HepG2 (cell line): ENCODE measurements at regions not wholly inside any gene's neighbourhood (a gene's known extent, or its start where the extent isn't known, plus 50 kb on each side); places are given as distances from the start of the nearest gene placed in this dataset.

ENCODE experiments used
- ATAC-seq: fragments of 200-7000 bp; cut with Tn5 transposase; 3 replicates; pipeline ENCODE4 v1.9.1; 2020; ENCODE audit warnings: mild to moderate bottlenecking, moderate library complexity
- BruUV-seq: library from RNA; stranded (reverse); fragments of 400-500 nt; replicated peaks from 2 replicates; lab custom pipeline; 2021; lab: Mats Ljungman, UMichigan
- CTCF ChIA-PET: fragments of 300-600 bp; formaldehyde crosslinking; extraction: SDS; loops from one replicate; lab custom pipeline; 2021; ENCODE audit warnings: low total read pairs, inconsistent platforms, low intra/inter-chr PET ratio; lab: Yijun Ruan, JAX
- POLR2A ChIA-PET: fragments of 350-600 bp; sonication (Branson Sonifier 250); formaldehyde crosslinking; loops from one replicate; lab custom pipeline; 2020; ENCODE audit warnings: antibody characterized with exemption, inconsistent platforms; lab: Yijun Ruan, JAX
- DNase-seq: peaks from one replicate; pipeline ENCODE4 v3.0.0-alpha.2; 2015; ENCODE audit warnings: low spot score
- FAIRE-seq: peaks from 3 replicates; lab custom pipeline; 2011; peaks lifted over from hg19 to GRCh38; lab: Jason Lieb, UNC
- H2AFZ ChIP-seq: one replicate; pipeline ENCODE4 v1.6.1; 2011; ENCODE audit warnings: low read length, inconsistent platforms
- H3K27ac ChIP-seq: fragments of 300-600 bp; 3 replicates; pipeline ENCODE4 v1.8.0; 2011; ENCODE audit warnings: mixed run types, mild to moderate bottlenecking, mixed read lengths, low read length, inconsistent platforms; ENCODE audit not compliant: insufficient read depth; ENCODE audit errors: extremely low read length
- H3K27me3 ChIP-seq, 2 experiments: fragments of 200-600 bp in 1 of 2; 2 replicates in 1 of 2; 3 replicates in 1 of 2; pipeline versions ENCODE4 v1.6.0 to v1.8.0; 2011; ENCODE audit warnings: low read length in 2 of 2, mild to moderate bottlenecking in 2 of 2, moderate library complexity in 2 of 2, inconsistent platforms in 1 of 2; ENCODE audit not compliant: insufficient read depth in 2 of 2, control insufficient read depth in 1 of 2
- H3K36me3 ChIP-seq, 2 experiments: fragments of 200-600 bp in 1 of 2; replicated peaks in 1 of 2; 2 replicates in 1 of 2; 3 replicates in 1 of 2; pipeline versions ENCODE4 v1.5.1 to v1.8.0; 2011; ENCODE audit warnings: low read length in 2 of 2, inconsistent platforms in 1 of 2; ENCODE audit not compliant: insufficient read depth in 2 of 2, control insufficient read depth in 1 of 2
- H3K4me1 ChIP-seq: 2 replicates; pipeline ENCODE4 v1.5.1; 2012; ENCODE audit warnings: low read length, inconsistent platforms; ENCODE audit not compliant: insufficient read depth
- H3K4me2 ChIP-seq: 2 replicates; pipeline ENCODE4 v1.6.0; 2011; ENCODE audit warnings: low read depth, low read length, inconsistent platforms
- H3K4me3 ChIP-seq, 3 experiments: fragments of 200-600 bp in 1 of 3; sonication (generic), shearing (Covaris generic) in 1 of 3; replicated peaks in 1 of 3; 2 replicates each; pipeline ENCODE4 v1.5.1; 2011 to 2016; ENCODE audit warnings: low read length in 3 of 3, inconsistent platforms in 2 of 3, low read depth in 2 of 3, mild to moderate bottlenecking in 2 of 3, control low read depth in 1 of 3, mixed read lengths in 1 of 3; ENCODE audit not compliant: insufficient read depth in 1 of 3
- H3K79me2 ChIP-seq: one replicate; pipeline ENCODE4 v1.6.1; 2011; ENCODE audit warnings: low read length, inconsistent platforms; ENCODE audit not compliant: insufficient read depth
- H3K9ac ChIP-seq: 2 replicates; pipeline ENCODE4 v1.6.0; 2011; ENCODE audit warnings: mild to moderate bottlenecking, low read depth, low read length, inconsistent platforms; ENCODE audit not compliant: insufficient read depth
- H3K9me3 ChIP-seq: 2 replicates; pipeline ENCODE4 v1.5.1; 2012; ENCODE audit warnings: mild to moderate bottlenecking, low read length
- H4K20me1 ChIP-seq: 2 replicates; pipeline ENCODE4 v1.6.0; 2011; ENCODE audit warnings: inconsistent platforms, mild to moderate bottlenecking, low read length, moderate library complexity; ENCODE audit not compliant: insufficient read depth
- ADNP ChIP-seq: sonication (generic); formaldehyde crosslinking; IDR thresholded peaks from 2 replicates; pipeline ENCODE4 v1.4.0; 2020; ENCODE audit warnings: missing genetic modification reagents
- ATF6 ChIP-seq: sonication (generic); formaldehyde crosslinking; conservative IDR thresholded peaks from 2 replicates; pipeline ENCODE4 v1.4.0; 2020; ENCODE audit warnings: missing genetic modification reagents
- EEA1 ChIP-seq: sonication (generic); formaldehyde crosslinking; IDR thresholded peaks from 2 replicates; pipeline ENCODE4 v1.5.1; 2020; ENCODE audit warnings: mild to moderate bottlenecking, missing genetic modification reagents, borderline replicate concordance
- ELK4 ChIP-seq: sonication (generic); formaldehyde crosslinking; IDR thresholded peaks from 2 replicates; pipeline ENCODE4 v1.9.0; 2021; ENCODE audit warnings: missing genetic modification reagents, borderline replicate concordance
- FOXA3 ChIP-seq: IDR thresholded peaks from 2 replicates; pipeline ENCODE4 v1.6.1; 2016; ENCODE audit warnings: missing genetic modification reagents, missing compliant biosample characterization
- KLF15 ChIP-seq: sonication (generic); formaldehyde crosslinking; IDR thresholded peaks from 2 replicates; pipeline ENCODE4 v1.8.1; 2023; ENCODE audit warnings: borderline replicate concordance, mild to moderate bottlenecking, inconsistent platforms, missing genetic modification reagents, mixed read lengths
- LRRFIP1 ChIP-seq: sonication (generic); formaldehyde crosslinking; conservative IDR thresholded peaks from 2 replicates; pipeline ENCODE4 v1.4.0; 2020; ENCODE audit warnings: missing genetic modification reagents
- PRPF4 ChIP-seq: fragments of 200-400 bp; formaldehyde crosslinking; IDR thresholded peaks from 2 replicates; pipeline ENCODE4 v1.6.1; 2016; ENCODE audit warnings: low read length, low read depth; ENCODE audit not compliant: poor library complexity, severe bottlenecking
- SKI ChIP-seq: fragments of 450-650 bp; IDR thresholded peaks from one replicate; pipeline ENCODE4 v1.6.1; 2018; ENCODE audit warnings: mild to moderate bottlenecking; ENCODE audit not compliant: partially characterized antibody
- SMARCC2 ChIP-seq: fragments of 450-650 bp; IDR thresholded peaks from 2 replicates; pipeline ENCODE4 v1.6.1; 2017; ENCODE audit warnings: antibody characterized with exemption, mild to moderate bottlenecking
- TGIF2 ChIP-seq: IDR thresholded peaks from 2 replicates; pipeline ENCODE4 v1.6.1; 2016; ENCODE audit warnings: control low read depth, missing compliant biosample characterization
- ZBTB1 ChIP-seq: sonication (generic); formaldehyde crosslinking; IDR thresholded peaks from 2 replicates; pipeline ENCODE4 v1.4.0; 2020; ENCODE audit warnings: missing genetic modification reagents, borderline replicate concordance
- ZNF18 ChIP-seq: sonication (generic); formaldehyde crosslinking; IDR thresholded peaks from 2 replicates; pipeline ENCODE4 v1.8.0; 2022; ENCODE audit warnings: mild to moderate bottlenecking, missing genetic modification reagents; ENCODE audit not compliant: insufficient replicate concordance
- ZNF30 ChIP-seq: sonication (generic); formaldehyde crosslinking; IDR thresholded peaks from 2 replicates; pipeline ENCODE4 v1.5.0; 2020; ENCODE audit warnings: mild to moderate bottlenecking, missing genetic modification reagents
- ZNF550 ChIP-seq: sonication (generic); formaldehyde crosslinking; IDR thresholded peaks from 2 replicates; pipeline ENCODE4 v1.4.0; 2020; ENCODE audit warnings: mild to moderate bottlenecking, missing genetic modification reagents, borderline replicate concordance
- ZNF75D ChIP-seq: sonication (generic); formaldehyde crosslinking; IDR thresholded peaks from 2 replicates; pipeline ENCODE4 v1.8.1; 2023; ENCODE audit warnings: missing genetic modification reagents, mild to moderate bottlenecking, borderline replicate concordance
- ZNF878 ChIP-seq: sonication (generic); formaldehyde crosslinking; IDR thresholded peaks from 2 replicates; pipeline ENCODE4 v1.8.1; 2023; ENCODE audit warnings: mild to moderate bottlenecking, missing genetic modification reagents, moderate library complexity
- WGBS: methylation state at CpG from one replicate; pipeline ENCODE4 v1.1.6; 2017; ENCODE audit warnings: low lambda C conversion rate; 5-methylcytosine and 5-hydroxymethylcytosine counted together
- in situ Hi-C: cut with HindIII; loops from 2 replicates; pipeline ENCODE4 v1.10.0; 2017; ENCODE audit warnings: low pct_unique_long_range_greater_than_20kb; ENCODE audit not compliant: extremely low pct_ligation_motif_present
- intact Hi-C: fragments of 100-400 bp; cut with micrococcal nuclease; formaldehyde crosslinking; loops from one replicate; pipeline ENCODE4 v1.10.0; 2022; ENCODE audit not compliant: unreplicated experiment

- no TSS peak for BruUV-seq
- CTCF ChIA-PET = no interaction called here
Measured at GRCh38 chr3:158953131-158953530, 151.3 kb downstream of the MFSD1 start.

More at GRCh38 chr3:158953131-158953530, 151.3 kb downstream of the MFSD1 start:
- no peak overlapping the region for H3K4me3 ChIP-seq
- H3K9me3 ChIP-seq = no peaks in the 10 kb centered on the region
- no peaks in the 10 kb centered on the region for H4K20me1 ChIP-seq
- no peak overlapping the region for H3K9ac ChIP-seq
- intact Hi-C loops (no loop called here), in situ Hi-C loops (no loop called here)
- H3K79me2 ChIP-seq = no peaks in the 10 kb centered on the region
- TF ChIP-seq ELK4 (CRISPR knock-in tag) = no peak
- no peak for TF ChIP-seq ZNF75D (CRISPR knock-in tag)
- TF ChIP-seq ZNF550 = no peak
- no peak for TF ChIP-seq EEA1 (CRISPR knock-in tag)
- no peak for TF ChIP-seq ZNF30 (CRISPR knock-in tag)
- no peak for TF ChIP-seq SMARCC2
- TF ChIP-seq ZNF18 (CRISPR knock-in tag) = no peak
- no peak for TF ChIP-seq SKI
- no peak for TF ChIP-seq KLF15 (CRISPR knock-in tag)
- TF ChIP-seq PRPF4 = no peak
- TF ChIP-seq ADNP (CRISPR knock-in tag) = no peak
- no peak for TF ChIP-seq ZBTB1
- TF ChIP-seq ZNF878 (CRISPR knock-in tag) = no peak
- no peak for TF ChIP-seq LRRFIP1 (CRISPR knock-in tag)
- TF ChIP-seq FOXA3 (CRISPR knock-in tag) = no peak
- TF ChIP-seq ATF6 (CRISPR knock-in tag) = no peak
- no peak for TF ChIP-seq TGIF2 (CRISPR knock-in tag)
- DNase-seq = no peak
- H2AFZ ChIP-seq = no peak overlapping the region
- no peak overlapping the region for H3K27ac ChIP-seq
- H3K27me3 ChIP-seq = peaks cover 0 to 6% of the 10 kb centered on the region in 2 experiments; a peak in 1 of 5 replicates
- H3K36me3 ChIP-seq = no peaks in the 10 kb centered on the region
- POLR2A ChIA-PET = no interaction called here
- ATAC-seq = no peak
- FAIRE-seq = no peak
- no peaks in the 10 kb centered on the region for H3K4me1 ChIP-seq
- 10% methylated on average over 1 of the region's 1 CpG for WGBS
- no peak overlapping the region for H3K4me2 ChIP-seq
